Kidney (tissue), 13 donors: ENCODE measurements at regions not wholly inside any gene's neighbourhood (a gene's known extent, or its start where the extent isn't known, plus 50 kb on each side); places are given as distances from the start of the nearest gene placed in this dataset.

ENCODE experiments used
- DNase-seq, 5 donors: peaks; one replicate each; pipeline ENCODE4 v3.0.0-alpha.2; 2013 to 2020
- FAIRE-seq: peaks from 2 replicates; lab custom pipeline; 2012; peaks lifted over from hg19 to GRCh38; lab: Jason Lieb, UNC
- H3K27ac ChIP-seq, 2 donors: one replicate each; pipeline ENCODE4 v1.7.0; 2013; ENCODE audit warnings: low read depth in 2 of 2, low read length in 2 of 2, inconsistent platforms in 1 of 2
- H3K27me3 ChIP-seq: one replicate; pipeline ENCODE4 v1.7.1; 2013; ENCODE audit warnings: low read length, inconsistent platforms; ENCODE audit not compliant: control insufficient read depth, insufficient read depth
- H3K36me3 ChIP-seq, 3 donors: one replicate each; pipeline versions ENCODE4 v1.7.0 to v1.7.1; 2013; ENCODE audit warnings: low read length in 3 of 3, control low read depth in 1 of 3, inconsistent platforms in 1 of 3; ENCODE audit not compliant: insufficient read depth in 3 of 3, control insufficient read depth in 2 of 3
- H3K4me1 ChIP-seq, 3 donors: one replicate each; pipeline versions ENCODE4 v1.7.0 to v1.7.1; 2013; ENCODE audit warnings: low read length in 3 of 3, inconsistent platforms in 1 of 3, low read depth in 1 of 3; ENCODE audit not compliant: control insufficient read depth in 2 of 3, insufficient read depth in 2 of 3
- H3K4me3 ChIP-seq, 3 donors: one replicate each; pipeline versions ENCODE4 v1.7.0 to v1.8.1; 2013; ENCODE audit warnings: low read length in 3 of 3, control low read depth in 1 of 3, inconsistent platforms in 1 of 3
- H3K9ac ChIP-seq, 3 donors: one replicate each; pipeline versions ENCODE4 v1.7.0 to v1.7.1; 2013; ENCODE audit warnings: low read length in 3 of 3, control low read depth in 1 of 3, inconsistent platforms in 1 of 3
- H3K9me3 ChIP-seq, 3 donors: one replicate each; pipeline versions ENCODE4 v1.7.0 to v1.7.1; 2013; ENCODE audit warnings: low read length in 3 of 3, control low read depth in 1 of 3, inconsistent platforms in 1 of 3; ENCODE audit not compliant: control insufficient read depth in 2 of 3, insufficient read depth in 1 of 3
- intact Hi-C: fragments of 100-400 bp; cut with DNase I; formaldehyde crosslinking; loops from one replicate; pipeline ENCODE4 v1.11.1; 2022
- TF ChIP-seq, protein P1 (sequence below): IDR thresholded peaks from 3 replicates; pipeline ENCODE4 v1.5.1; 2012; ENCODE audit warnings: mild to moderate bottlenecking, moderate library complexity, borderline replicate concordance; ENCODE audit not compliant: insufficient read depth; ENCODE audit errors: extremely low read depth
- donor health status: control.
- donor health status: control.
- donor health status: control.
- donor health status: control.
- donor health status: control.
- donor health status: DM: yes; HTN: yes; CAD: no.
- donor health status: Normal renal cell carcinoma (clear cell type).

DNA sequence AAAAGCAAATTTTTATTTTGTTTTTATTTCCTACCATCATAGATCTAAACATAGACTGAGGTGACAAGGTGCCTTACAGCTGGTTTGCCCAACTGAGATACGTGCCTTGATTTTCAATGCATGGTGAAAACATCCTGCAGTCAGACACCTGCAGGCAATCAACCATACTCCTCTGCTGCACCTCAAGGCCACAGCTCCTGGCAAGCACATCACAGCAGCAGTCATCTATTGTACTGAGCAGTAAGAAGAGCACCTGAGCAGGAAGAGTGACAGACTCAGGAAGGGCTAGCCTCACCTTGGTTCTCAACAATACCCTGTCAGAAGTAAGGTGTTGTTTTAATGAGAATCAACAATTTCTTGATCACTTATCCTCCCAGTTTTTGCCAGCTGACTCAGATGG lies 1206.8 kb upstream of the NRXN1 start:
- Histone ChIP-seq H3K36me3 (no peaks in the 10 kb centered on the region), H3K27me3 (no peaks in the 10 kb centered on the region), H3K4me1 (no peaks in the 10 kb centered on the region), H3K9me3 (no peaks in the 10 kb centered on the region), H3K27ac (no peak overlapping the region), H3K4me3 (no peak overlapping the region), H3K9ac (no peak overlapping the region)
- FAIRE-seq (no peak), DNase-seq (no peak)
- TF ChIP-seq, protein P1, sequence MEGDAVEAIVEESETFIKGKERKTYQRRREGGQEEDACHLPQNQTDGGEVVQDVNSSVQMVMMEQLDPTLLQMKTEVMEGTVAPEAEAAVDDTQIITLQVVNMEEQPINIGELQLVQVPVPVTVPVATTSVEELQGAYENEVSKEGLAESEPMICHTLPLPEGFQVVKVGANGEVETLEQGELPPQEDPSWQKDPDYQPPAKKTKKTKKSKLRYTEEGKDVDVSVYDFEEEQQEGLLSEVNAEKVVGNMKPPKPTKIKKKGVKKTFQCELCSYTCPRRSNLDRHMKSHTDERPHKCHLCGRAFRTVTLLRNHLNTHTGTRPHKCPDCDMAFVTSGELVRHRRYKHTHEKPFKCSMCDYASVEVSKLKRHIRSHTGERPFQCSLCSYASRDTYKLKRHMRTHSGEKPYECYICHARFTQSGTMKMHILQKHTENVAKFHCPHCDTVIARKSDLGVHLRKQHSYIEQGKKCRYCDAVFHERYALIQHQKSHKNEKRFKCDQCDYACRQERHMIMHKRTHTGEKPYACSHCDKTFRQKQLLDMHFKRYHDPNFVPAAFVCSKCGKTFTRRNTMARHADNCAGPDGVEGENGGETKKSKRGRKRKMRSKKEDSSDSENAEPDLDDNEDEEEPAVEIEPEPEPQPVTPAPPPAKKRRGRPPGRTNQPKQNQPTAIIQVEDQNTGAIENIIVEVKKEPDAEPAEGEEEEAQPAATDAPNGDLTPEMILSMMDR, result no peak
- intact Hi-C loops, result no loop called here

DNA sequence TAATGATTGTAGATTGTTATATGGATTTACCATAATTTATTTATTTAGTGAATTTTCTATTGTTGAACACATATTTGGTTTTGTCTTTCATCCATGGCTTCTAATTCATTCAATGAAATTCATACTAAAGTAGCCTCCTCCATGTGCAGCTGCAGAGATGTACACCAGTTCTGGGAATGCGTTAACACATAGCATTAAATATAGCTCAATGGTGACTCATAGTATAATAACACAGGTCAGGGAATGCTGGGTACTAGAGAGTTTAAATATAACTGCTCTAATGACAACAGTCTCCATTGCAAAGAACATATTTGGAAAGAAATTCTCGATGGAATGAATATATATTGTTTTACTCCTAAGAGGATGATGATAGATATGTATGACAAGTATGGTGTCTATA lies 1190.2 kb upstream of the NRXN1 start:
- intact Hi-C loops, result no loop called here
- no peaks in the 10 kb centered on the region for H3K36me3 ChIP-seq
- no peaks in the 10 kb centered on the region for H3K27me3 ChIP-seq
- H3K4me3 ChIP-seq, result no peak overlapping the region
- no peaks in the 10 kb centered on the region for H3K9me3 ChIP-seq
- no peak overlapping the region for H3K27ac ChIP-seq
- no peak overlapping the region for H3K9ac ChIP-seq
- TF ChIP-seq, protein P1, result no peak
- FAIRE-seq (no peak), DNase-seq (no peak)
- no peaks in the 10 kb centered on the region for H3K4me1 ChIP-seq

DNA sequence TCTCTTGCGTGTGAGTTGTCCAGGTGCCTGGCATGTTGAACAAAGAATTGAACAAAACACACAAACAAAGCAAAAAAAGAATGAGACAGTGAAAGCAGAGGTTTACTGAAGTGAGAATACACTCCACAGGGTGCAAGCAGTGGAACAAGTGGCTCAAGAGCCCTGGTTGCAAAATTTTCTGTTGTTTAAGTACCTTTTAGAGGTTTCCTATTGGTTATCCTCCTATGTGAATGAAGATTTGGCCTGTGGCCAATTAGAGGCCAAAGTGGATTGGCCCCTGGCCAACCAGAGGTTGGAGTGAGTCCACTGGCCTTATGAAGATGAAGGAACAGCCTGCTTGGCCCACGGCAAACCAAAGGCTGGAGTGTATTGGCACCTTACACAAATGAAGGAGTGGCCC lies 1188.5 kb upstream of the NRXN1 start:
- Histone ChIP-seq H3K36me3 (no peaks in the 10 kb centered on the region), H3K9me3 (no peaks in the 10 kb centered on the region), H3K4me1 (no peaks in the 10 kb centered on the region), H3K27ac (no peak overlapping the region), H3K27me3 (no peaks in the 10 kb centered on the region), H3K9ac (no peak overlapping the region), H3K4me3 (no peak overlapping the region)
- FAIRE-seq (no peak), DNase-seq (peak in 1 of 5 donors; percentile 1)
- intact Hi-C loops, result no loop called here
- TF ChIP-seq, protein P1, result no peak

DNA sequence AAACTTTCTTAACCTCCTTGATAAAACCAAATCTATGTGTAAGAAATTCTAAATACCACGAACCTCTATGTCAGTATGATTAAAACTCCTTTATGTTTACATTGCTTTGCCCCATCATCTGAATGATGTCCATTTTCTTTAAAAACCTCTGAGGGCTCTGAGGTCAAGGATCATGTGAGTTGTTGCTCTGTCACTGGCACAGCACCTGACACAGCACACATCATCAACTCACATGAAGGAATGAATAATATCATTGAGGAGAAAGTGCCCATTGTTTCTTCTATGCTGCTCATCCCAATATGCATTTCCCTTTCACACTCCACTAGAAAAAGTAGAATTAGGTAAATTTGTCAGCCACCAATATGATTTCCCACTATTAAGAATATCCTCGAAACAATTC lies 1178.7 kb upstream of the NRXN1 start:
- no peaks in the 10 kb centered on the region for H3K27me3 ChIP-seq
- TF ChIP-seq, protein P1, result no peak
- FAIRE-seq (no peak), DNase-seq (no peak)
- no peak overlapping the region for H3K27ac ChIP-seq
- no peak overlapping the region for H3K4me3 ChIP-seq
- no peaks in the 10 kb centered on the region for H3K4me1 ChIP-seq
- no peak overlapping the region for H3K9ac ChIP-seq
- no peaks in the 10 kb centered on the region for H3K9me3 ChIP-seq
- H3K36me3 ChIP-seq, result no peaks in the 10 kb centered on the region
- intact Hi-C loops, result no loop called here
